Breast epithelium (tissue), 4 donors: ENCODE measurements at regions not wholly inside any gene's neighbourhood (a gene's known extent, or its start where the extent isn't known, plus 50 kb on each side); places are given as distances from the start of the nearest gene placed in this dataset.

Experiments
- DNase-seq, 2 donors: peaks; one replicate each; pipeline ENCODE4 v3.0.0-alpha.2; 2019; ENCODE audit warnings: low spot score in 2 of 2
- H3K27ac ChIP-seq, 2 donors: fragments of 200-600 bp; sonication (generic) in 1 of 2; one replicate each; pipeline ENCODE4 v1.5.1; 2016 to 2019; ENCODE audit warnings: mild to moderate bottlenecking in 1 of 2
- H3K27me3 ChIP-seq, 2 donors: fragments of 200-600 bp; sonication (generic) in 1 of 2; one replicate each; pipeline versions ENCODE4 v1.5.1 to v1.6.0; 2017 to 2019; ENCODE audit warnings: control low read depth in 1 of 2, mild to moderate bottlenecking in 1 of 2
- H3K36me3 ChIP-seq: fragments of 200-600 bp; one replicate; pipeline ENCODE4 v1.5.1; 2019
- H3K4me1 ChIP-seq, 2 donors: fragments of 200-600 bp; sonication (generic); one replicate each; pipeline ENCODE4 v1.5.1; 2016 to 2019; ENCODE audit warnings: control low read depth in 1 of 2
- H3K4me3 ChIP-seq, 3 donors: fragments of 200-600 bp; sonication (generic); 1 replicate in 2 of 3; 2 replicates in 1 of 3; pipeline ENCODE4 v1.5.1; 2016 to 2019; ENCODE audit warnings: mild to moderate bottlenecking in 3 of 3, moderate library complexity in 2 of 3
- H3K9me3 ChIP-seq, 2 donors: fragments of 200-600 bp; sonication (generic) in 1 of 2; one replicate each; pipeline ENCODE4 v1.5.1; 2016 to 2019; ENCODE audit warnings: control low read depth in 1 of 2
- POLR2A ChIP-seq: fragments of 450-650 bp; IDR thresholded peaks from one replicate; pipeline ENCODE4 v1.6.1; 2016; ENCODE audit warnings: antibody characterized with exemption, mild to moderate bottlenecking, moderate library complexity
- POLR2AphosphoS5 ChIP-seq, 3 donors: sonication (generic); formaldehyde crosslinking; IDR thresholded peaks; one replicate each; pipeline ENCODE4 v1.6.1; 2017; ENCODE audit warnings: antibody characterized with exemption in 3 of 3
- intact Hi-C: fragments of 100-400 bp; cut with DNase I; formaldehyde crosslinking; loops from one replicate; pipeline ENCODE4 v1.15.1; 2023; ENCODE audit warnings: low total_unique reads
- TF ChIP-seq, protein P1 (sequence below), 3 donors: fragments of 450-650 bp; IDR thresholded peaks; one replicate each; pipeline ENCODE4 v1.5.1; 2016 to 2017; ENCODE audit warnings: antibody characterized with exemption in 3 of 3, mild to moderate bottlenecking in 3 of 3, moderate library complexity in 3 of 3

DNA sequence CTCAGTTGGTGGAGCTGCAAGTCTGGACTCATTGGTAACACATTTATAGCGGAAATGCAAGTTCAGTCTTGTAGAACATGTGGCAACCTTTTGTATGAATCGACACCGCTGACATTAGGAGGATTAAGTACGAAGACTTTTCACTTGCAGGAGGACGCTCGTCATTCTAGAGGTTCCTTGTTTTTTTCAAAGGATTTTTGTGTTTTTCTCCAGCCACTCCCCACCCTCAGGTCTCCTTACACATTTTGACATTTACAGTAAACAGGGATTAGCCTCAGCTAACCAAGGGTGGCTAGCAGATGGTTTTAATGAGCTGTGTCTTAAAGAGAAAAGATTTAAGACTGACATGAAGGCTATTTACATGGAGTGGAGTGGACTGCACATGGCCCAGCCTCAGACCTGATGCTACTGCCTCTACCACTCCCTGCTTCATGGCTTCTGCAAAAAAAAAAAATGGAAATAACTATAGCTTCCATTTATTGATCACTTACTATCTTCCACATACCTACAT lies 173.8 kb downstream of the TRIB2 start:
- DNase-seq = no peak
- Histone ChIP-seq H3K4me3 (no peak overlapping the region), H3K9me3 (peaks cover 6 to 14% of the 10 kb centered on the region in 2 donors), H3K27me3 (no peaks in the 10 kb centered on the region), H3K27ac (no peak overlapping the region), H3K4me1 (no peaks in the 10 kb centered on the region), H3K36me3 (no peaks in the 10 kb centered on the region)
- no peak for TF ChIP-seq POLR2AphosphoS5 (IDR thresholded peaks at IDR 0.05)
- no peak for TF ChIP-seq POLR2A
- TF ChIP-seq, protein P1, sequence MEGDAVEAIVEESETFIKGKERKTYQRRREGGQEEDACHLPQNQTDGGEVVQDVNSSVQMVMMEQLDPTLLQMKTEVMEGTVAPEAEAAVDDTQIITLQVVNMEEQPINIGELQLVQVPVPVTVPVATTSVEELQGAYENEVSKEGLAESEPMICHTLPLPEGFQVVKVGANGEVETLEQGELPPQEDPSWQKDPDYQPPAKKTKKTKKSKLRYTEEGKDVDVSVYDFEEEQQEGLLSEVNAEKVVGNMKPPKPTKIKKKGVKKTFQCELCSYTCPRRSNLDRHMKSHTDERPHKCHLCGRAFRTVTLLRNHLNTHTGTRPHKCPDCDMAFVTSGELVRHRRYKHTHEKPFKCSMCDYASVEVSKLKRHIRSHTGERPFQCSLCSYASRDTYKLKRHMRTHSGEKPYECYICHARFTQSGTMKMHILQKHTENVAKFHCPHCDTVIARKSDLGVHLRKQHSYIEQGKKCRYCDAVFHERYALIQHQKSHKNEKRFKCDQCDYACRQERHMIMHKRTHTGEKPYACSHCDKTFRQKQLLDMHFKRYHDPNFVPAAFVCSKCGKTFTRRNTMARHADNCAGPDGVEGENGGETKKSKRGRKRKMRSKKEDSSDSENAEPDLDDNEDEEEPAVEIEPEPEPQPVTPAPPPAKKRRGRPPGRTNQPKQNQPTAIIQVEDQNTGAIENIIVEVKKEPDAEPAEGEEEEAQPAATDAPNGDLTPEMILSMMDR (IDR thresholded peaks at IDR 0.05) = no peak
- intact Hi-C loops = no loop called here

DNA sequence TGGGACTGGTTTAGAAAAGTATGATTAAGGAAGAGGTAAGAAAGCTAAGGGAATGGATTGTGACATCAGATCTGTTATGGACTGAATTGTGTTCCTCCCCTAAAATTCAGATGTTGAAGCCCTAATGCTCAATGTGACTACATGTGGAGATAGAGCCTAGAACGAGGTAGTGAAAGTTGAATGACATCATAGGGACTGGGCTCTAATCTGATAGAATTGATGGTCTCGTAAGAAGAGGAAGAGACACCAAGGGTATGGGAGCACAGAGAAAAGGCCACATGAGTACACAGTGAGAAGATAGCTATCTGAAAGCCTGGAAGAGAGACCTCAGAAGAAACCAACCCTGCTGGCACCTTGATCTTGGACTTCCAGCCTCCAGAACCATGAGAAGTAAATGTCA lies 178.3 kb downstream of the TRIB2 start:
- no peak overlapping the region for H3K27ac ChIP-seq
- H3K36me3 ChIP-seq = no peaks in the 10 kb centered on the region

DNA sequence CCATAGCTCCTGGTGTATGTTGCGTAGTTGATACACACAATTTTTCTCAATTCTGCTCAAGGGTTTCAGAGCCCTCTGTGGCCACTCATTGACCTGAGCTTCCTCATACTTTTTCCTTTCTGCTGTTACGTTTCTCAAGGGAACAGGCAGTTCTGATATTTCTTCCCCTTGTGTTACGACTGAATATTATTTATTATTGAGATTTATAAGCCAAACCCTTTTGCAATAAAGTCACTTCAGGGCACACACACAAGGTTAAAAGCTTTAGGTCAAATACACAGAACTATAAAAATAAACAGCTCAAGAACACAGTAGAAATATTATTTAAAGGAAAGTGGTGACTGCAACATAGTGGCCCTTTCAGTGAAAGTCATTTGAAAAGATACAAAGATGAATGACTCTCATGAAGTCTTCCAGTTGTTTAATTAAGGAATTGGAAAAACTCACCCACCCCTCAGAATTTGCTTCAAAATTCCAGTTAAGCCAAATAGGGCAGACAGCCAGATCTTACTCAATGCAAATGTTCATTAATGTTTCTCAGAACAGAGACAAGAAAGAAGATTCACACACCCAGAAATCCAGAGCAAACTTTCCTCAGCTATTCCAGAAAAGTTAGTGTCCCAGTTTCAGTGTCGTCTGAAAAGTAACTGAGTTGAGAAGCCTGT lies 179.7 kb downstream of the TRIB2 start:
- no peak for DNase-seq
- Histone ChIP-seq H3K27me3 (no peaks in the 10 kb centered on the region), H3K4me3 (no peak overlapping the region), H3K4me1 (no peaks in the 10 kb centered on the region), H3K9me3 (peaks cover 6 to 12% of the 10 kb centered on the region in 2 donors), H3K36me3 (no peaks in the 10 kb centered on the region), H3K27ac (no peak overlapping the region)
- intact Hi-C loops = no loop called here
- TF ChIP-seq, protein P1 (IDR thresholded peaks at IDR 0.05) = no peak
- TF ChIP-seq POLR2A (no peak), POLR2AphosphoS5 (IDR thresholded peaks at IDR 0.05) (no peak)

More for the DNA sequence above, 178.3 kb downstream of the TRIB2 start:
- H3K4me3 ChIP-seq = no peak overlapping the region
- no peak for DNase-seq
- TF ChIP-seq POLR2AphosphoS5 (IDR thresholded peaks at IDR 0.05) (no peak), POLR2A (no peak)
- TF ChIP-seq, protein P1 (IDR thresholded peaks at IDR 0.05) = no peak
- H3K27me3 ChIP-seq = no peaks in the 10 kb centered on the region
- no peaks in the 10 kb centered on the region for H3K4me1 ChIP-seq
- peaks cover 6 to 14% of the 10 kb centered on the region in 2 donors for H3K9me3 ChIP-seq
- intact Hi-C loops = no loop called here

DNA sequence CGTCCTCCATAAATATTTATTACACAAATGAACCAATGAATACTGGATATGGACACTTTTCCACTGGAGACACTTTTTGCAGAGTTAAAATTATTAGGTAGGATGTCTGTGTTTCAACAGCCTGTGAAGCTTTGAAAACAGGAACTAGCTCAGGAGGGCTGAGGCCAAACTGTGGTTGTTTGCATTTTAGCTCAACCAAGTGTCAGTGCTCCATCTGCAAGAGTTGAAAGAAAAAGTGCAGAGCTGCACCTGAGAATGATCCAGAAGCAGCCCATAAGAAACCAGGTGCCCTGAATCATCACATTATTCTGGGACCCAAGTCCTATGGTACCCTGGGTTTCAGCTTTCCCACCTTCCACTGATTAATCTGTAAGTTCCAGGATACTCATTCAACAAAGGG lies 180.4 kb downstream of the TRIB2 start:
- Histone ChIP-seq H3K4me1 (no peaks in the 10 kb centered on the region), H3K27me3 (no peaks in the 10 kb centered on the region), H3K4me3 (no peak overlapping the region), H3K9me3 (peaks cover 5 to 6% of the 10 kb centered on the region in 2 donors), H3K36me3 (no peaks in the 10 kb centered on the region), H3K27ac (no peak overlapping the region)
- TF ChIP-seq POLR2A (no peak), POLR2AphosphoS5 (IDR thresholded peaks at IDR 0.05) (no peak)
- TF ChIP-seq, protein P1 (IDR thresholded peaks at IDR 0.05) = no peak
- DNase-seq = no peak
- intact Hi-C loops = no loop called here

DNA sequence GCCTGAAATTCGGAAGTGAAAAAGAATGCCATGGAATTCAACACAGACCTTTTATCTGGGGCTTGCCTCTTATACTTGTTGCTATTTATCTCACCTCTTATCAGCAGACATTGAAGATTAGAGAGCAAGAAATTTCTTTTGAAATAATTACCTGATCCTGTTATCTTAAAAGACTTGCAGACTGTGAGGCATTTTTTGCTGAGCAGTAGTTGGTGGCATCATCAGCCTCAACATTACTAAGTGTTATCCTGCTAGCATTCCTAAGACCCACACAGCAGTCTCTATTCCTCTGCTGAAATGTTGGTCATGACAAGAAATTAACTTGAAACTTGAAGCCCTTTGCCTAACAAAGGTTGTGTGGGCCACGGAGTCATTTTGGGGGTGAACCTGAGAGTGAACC lies 186.5 kb downstream of the TRIB2 start:
- Histone ChIP-seq H3K9me3 (no peaks in the 10 kb centered on the region), H3K4me1 (no peaks in the 10 kb centered on the region), H3K36me3 (no peaks in the 10 kb centered on the region), H3K27ac (no peak overlapping the region), H3K4me3 (no peak overlapping the region), H3K27me3 (no peaks in the 10 kb centered on the region)
- DNase-seq = no peak
- TF ChIP-seq POLR2AphosphoS5 (IDR thresholded peaks at IDR 0.05) (no peak), POLR2A (no peak)
- TF ChIP-seq, protein P1 (IDR thresholded peaks at IDR 0.05) = no peak
- intact Hi-C loops = no loop called here
